ENCODE measurements at regions not wholly inside any gene's neighbourhood (a gene's known extent, or its start where the extent isn't known, plus 50 kb on each side); places are given as distances from the start of the nearest gene placed in this dataset.

GRCh38 chr2:236654496-236654895 lies 84.9 kb downstream of the ACKR3 start:
- TF ChIP-seq KHSRP (IDR thresholded peaks at IDR 0.05) (no peak), RBBP5 (IDR thresholded peaks at IDR 0.05; ENCODE audit: borderline replicate concordance, insufficient read depth, low read length, poor library complexity, severe bottlenecking) (no peak), KLF16 (IDR thresholded peaks at IDR 0.05) (no peak), PHTF2 (CRISPR knock-in tag; IDR thresholded peaks at IDR 0.05) (no peak), SUPT5H (IDR thresholded peaks at IDR 0.05) (no peak), XRCC5 (IDR thresholded peaks at IDR 0.05; ENCODE audit: low read depth, low read length) (no peak), ZHX1 (conservative IDR thresholded peaks at IDR 0.05; ENCODE audit: low read length) (no peak), ETS1 (conservative IDR thresholded peaks at IDR 0.05; ENCODE audit: control insufficient read depth, low read depth, low read length) (no peak), ATF3 (IDR thresholded peaks at IDR 0.05) (no peak), ATF3 (CRISPR knock-in tag; conservative IDR thresholded peaks at IDR 0.05) (no peak), KDM4B (IDR thresholded peaks at IDR 0.05; ENCODE audit: borderline replicate concordance in 2 of 2, low read depth in 1 of 2) (no peak), MEF2A (IDR thresholded peaks at IDR 0.05; ENCODE audit: control insufficient read depth, low read depth, low read length) (no peak), ZNF586 (CRISPR knock-in tag; conservative IDR thresholded peaks at IDR 0.05) (no peak), ZNF197 (CRISPR knock-in tag; IDR thresholded peaks at IDR 0.05; ENCODE audit: low read depth) (no peak), POLR2A (conservative IDR thresholded peaks at IDR 0.05) (no peak), ZEB2 (IDR thresholded peaks at IDR 0.05) (no peak), ZNF79 (CRISPR knock-in tag; IDR thresholded peaks at IDR 0.05; ENCODE audit: low read depth) (no peak)
- TF ChIP-seq, protein P1, sequence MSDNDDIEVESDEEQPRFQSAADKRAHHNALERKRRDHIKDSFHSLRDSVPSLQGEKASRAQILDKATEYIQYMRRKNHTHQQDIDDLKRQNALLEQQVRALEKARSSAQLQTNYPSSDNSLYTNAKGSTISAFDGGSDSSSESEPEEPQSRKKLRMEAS (CRISPR knock-in tag; IDR thresholded peaks at IDR 0.05), result no peak
- in situ Hi-C loops (cut with MboI), result no loop called here
- Histone ChIP-seq H3K9ac (ENCODE audit: insufficient read depth in 1 of 2, low read depth in 2 of 2, low read length in 2 of 2) (no peak overlapping the region), H2AFZ (ENCODE audit: low read depth, low read length) (no peak overlapping the region), H4K20me1 (replicated peaks; ENCODE audit: control insufficient read depth, insufficient read depth, low read length) (no peaks in the 10 kb centered on the region), H3K9me3 (replicated peaks; ENCODE audit: control insufficient read depth, insufficient read depth, low read depth, low read length) (no peaks in the 10 kb centered on the region), H3K4me3 (no peak overlapping the region), H3K27ac (ENCODE audit: extremely low read depth, low read depth, low read length) (no peak overlapping the region), H3K4me2 (ENCODE audit: insufficient read depth, low read length) (no peak overlapping the region), H3K9me1 (ENCODE audit: control insufficient read depth, insufficient read depth, low read length) (no peaks in the 10 kb centered on the region), H3K4me1 (replicated peaks in 1 of 2; ENCODE audit: control insufficient read depth in 2 of 2, insufficient read depth in 2 of 2, low read length in 2 of 2) (no peaks in the 10 kb centered on the region), H3K79me2 (ENCODE audit: control insufficient read depth, insufficient read depth, low read length) (no peaks in the 10 kb centered on the region), H3K27me3 (ENCODE audit: control insufficient read depth in 2 of 2, insufficient read depth in 2 of 2, low read length in 2 of 2) (no peaks in the 10 kb centered on the region; a peak in 1 of 5 replicates), H3K36me3 (ENCODE audit: control insufficient read depth, insufficient read depth, low read length) (no peaks in the 10 kb centered on the region)
- ATAC-seq (no peak), DNase-seq (ENCODE audit: extremely low read depth in 1 of 4, low spot score in 3 of 4) (no peak), FAIRE-seq (no peak)
- no TSS peak for BruUV-seq (replicated peaks)
- POLR2A ChIA-PET, result no interaction called here
- intact Hi-C loops (cut with micrococcal nuclease), result no loop called here
- CTCF ChIA-PET (ENCODE audit: low intra/inter-chr PET ratio), result no interaction called here
- WGBS (ENCODE audit: insufficient coverage, low coverage, missing lambda C conversion rate), result 0% methylated on average over 4 of the region's 6 CpGs

Measured in K562 (cell line).